ENCODE measurements at regions not wholly inside any gene's neighbourhood (a gene's known extent, or its start where the extent isn't known, plus 50 kb on each side); places are given as distances from the start of the nearest gene placed in this dataset.

- TF ChIP-seq TFAP4 (IDR thresholded peaks at IDR 0.05; ENCODE audit: borderline replicate concordance, low read depth) (peak; percentile 32; the same call in 1 of the 2 replicates), ZNF17 (CRISPR knock-in tag; IDR thresholded peaks at IDR 0.05) (no peak), FOSL2 (CRISPR knock-in tag; IDR thresholded peaks at IDR 0.05) (peak; percentile 80), ZNF260 (CRISPR knock-in tag; IDR thresholded peaks at IDR 0.05; ENCODE audit: borderline replicate concordance, low read depth) (no peak), GLI4 (CRISPR knock-in tag; IDR thresholded peaks at IDR 0.05; ENCODE audit: borderline replicate concordance) (no peak), XBP1 (CRISPR knock-in tag; IDR thresholded peaks at IDR 0.05) (no peak), ZNF629 (CRISPR knock-in tag; conservative IDR thresholded peaks at IDR 0.05) (peak; percentile 25; the same call in 1 of the 2 replicates)
- 13% methylated on average over 3 of the region's 3 CpGs for WGBS (ENCODE audit: low lambda C conversion rate)
- no peak overlapping the region for H3K4me3 ChIP-seq (replicated peaks in 1 of 3; ENCODE audit: insufficient read depth in 1 of 3, low read depth in 2 of 3, low read length in 3 of 3)
- intact Hi-C loops (cut with micrococcal nuclease; ENCODE audit: unreplicated experiment) (loop anchor here (5.0 kb wide), 1 partner anchor 1167 kb away; no protein-coding TSS in a partner anchor), in situ Hi-C loops (cut with HindIII; ENCODE audit: extremely low pct_ligation_motif_present, low pct_unique_long_range_greater_than_20kb) (no loop called here)
- H4K20me1 ChIP-seq (ENCODE audit: insufficient read depth, low read length): no peaks in the 10 kb centered on the region
- no peaks in the 10 kb centered on the region for H3K79me2 ChIP-seq (ENCODE audit: insufficient read depth, low read length)
- no peaks in the 10 kb centered on the region for H3K36me3 ChIP-seq (replicated peaks in 1 of 2; ENCODE audit: control insufficient read depth in 1 of 2, insufficient read depth in 2 of 2, low read length in 2 of 2)
- no peaks in the 10 kb centered on the region; a peak in 2 of 5 replicates for H3K27me3 ChIP-seq (ENCODE audit: control insufficient read depth in 1 of 2, insufficient read depth in 2 of 2, low read length in 2 of 2)
- no peak overlapping the region for H3K4me2 ChIP-seq (ENCODE audit: low read depth, low read length)
- peak; percentile 29; the same call in 1 of the 3 replicates for ATAC-seq
- BruUV-seq (replicated peaks): no TSS peak
- no peaks in the 10 kb centered on the region for H3K4me1 ChIP-seq (ENCODE audit: insufficient read depth, low read length)
- FAIRE-seq: no peak
- CTCF ChIA-PET (ENCODE audit: low intra/inter-chr PET ratio, low total read pairs): no interaction called here
- POLR2A ChIA-PET: no interaction called here
- H3K9me3 ChIP-seq (ENCODE audit: low read length): no peaks in the 10 kb centered on the region
- DNase-seq (ENCODE audit: low spot score): peak; percentile 6
- H3K27ac ChIP-seq (ENCODE audit: extremely low read length, insufficient read depth, low read length): no peak overlapping the region
- no peak overlapping the region for H2AFZ ChIP-seq (ENCODE audit: low read length)
- H3K9ac ChIP-seq (ENCODE audit: insufficient read depth, low read depth, low read length): no peak overlapping the region
Measured at GRCh38 chr4:128385683-128386304, 98.2 kb upstream of the PGRMC2 start.

Data from HepG2 (cell line).